ENCODE measurements at regions not wholly inside any gene's neighbourhood (a gene's known extent, or its start where the extent isn't known, plus 50 kb on each side); places are given as distances from the start of the nearest gene placed in this dataset.

GRCh38 chr18:3397786-3398185 lies 52.2 kb upstream of the TGIF1 start:
- DNase-seq (ENCODE audit: low spot score) = no peak
- intact Hi-C loops (cut with micrococcal nuclease; ENCODE audit: unreplicated experiment) = no loop called here
- CTCF ChIA-PET (ENCODE audit: unreplicated experiment) = no interaction called here
- peaks cover 27% of the 10 kb centered on the region for H3K9me3 ChIP-seq (ENCODE audit: low read length)
- peaks cover 28% of the 10 kb centered on the region for H3K4me1 ChIP-seq (ENCODE audit: insufficient read depth, low read length, poor library complexity, severe bottlenecking)
- H3K27ac ChIP-seq (ENCODE audit: low read depth, low read length, poor library complexity, severe bottlenecking) = no peak overlapping the region
- no TSS peak for BruUV-seq (replicated peaks)
- POLR2A ChIA-PET = interaction anchor here (0.5 to 1.1 kb wide), 10 partner anchors 9 to 192 kb away, joined by 3 to 5 read pairs (median 3); no protein-coding TSS in a partner anchor
- H4K20me1 ChIP-seq (ENCODE audit: insufficient read depth, low read length) = no peaks in the 10 kb centered on the region
- TF ChIP-seq CTCF (conservative IDR thresholded peaks at IDR 0.05; ENCODE audit: low read length) (no peak), EZH2phosphoT487 (IDR thresholded peaks at IDR 0.05; ENCODE audit: borderline replicate concordance, low read depth, low read length) (no peak)
- H2AFZ ChIP-seq (ENCODE audit: low read length) = no peak overlapping the region
- no peak overlapping the region for H3K4me3 ChIP-seq (ENCODE audit: low read depth, low read length, poor library complexity, severe bottlenecking)
- H3K4me2 ChIP-seq (ENCODE audit: low read length) = no peak overlapping the region
- no peaks in the 10 kb centered on the region for H3K79me2 ChIP-seq (ENCODE audit: insufficient read depth, low read depth, low read length)
- no peaks in the 10 kb centered on the region for H3K9me2 ChIP-seq (ENCODE audit: insufficient read depth, low read length)
- peaks cover 7% of the 10 kb centered on the region; the same call in 1 of the 2 replicates for H3K36me3 ChIP-seq (ENCODE audit: insufficient read depth, low read length)
